A549 (cell line): ENCODE measurements at regions not wholly inside any gene's neighbourhood (a gene's known extent, or its start where the extent isn't known, plus 50 kb on each side); places are given as distances from the start of the nearest gene placed in this dataset.

Experiments
- ATAC-seq, 2 experiments: fragments of 200-7000 bp in 1 of 2; fragments of >200 bp in 1 of 2; cut with Nextera tagmentation in 1 of 2; cut with Tn5 transposase in 1 of 2; 3 replicates each; pipeline versions ENCODE4 v1.8.0 to v1.9.1; 2018 to 2020; ENCODE audit warnings: mild to moderate bottlenecking in 1 of 2, moderate library complexity in 1 of 2
- CTCF ChIA-PET: fragments of 300-600 bp; sonication (Branson Sonifier 250); formaldehyde crosslinking; extraction: SDS; loops from one replicate; lab custom pipeline; 2021; ENCODE audit warnings: antibody characterized with exemption, inconsistent platforms; lab: Yijun Ruan, JAX
- POLR2A ChIA-PET: fragments of 350-600 bp; formaldehyde crosslinking; extraction: SDS; loops from one replicate; lab custom pipeline; 2021; ENCODE audit warnings: antibody characterized with exemption, inconsistent platforms; lab: Yijun Ruan, JAX
- DNase-seq, 2 experiments: peaks; one replicate each; pipeline versions ENCODE4 v3.0.0 to v3.0.0-alpha.2; 2011 to 2016; ENCODE audit warnings: low read depth in 1 of 2, low spot score in 1 of 2
- FAIRE-seq: peaks from 2 replicates; lab custom pipeline; 2011; peaks lifted over from hg19 to GRCh38; lab: Jason Lieb, UNC
- H3K27ac ChIP-seq, 2 experiments: fragments of >200 bp; sonication (Bioruptor Twin); formaldehyde crosslinking; 3 replicates each; pipeline ENCODE4 v1.5.1; 2016 to 2017
- H3K4me1 ChIP-seq: fragments of >200 bp; sonication (Bioruptor Twin); formaldehyde crosslinking; 3 replicates; pipeline ENCODE4 v1.6.1; 2016
- H3K4me2 ChIP-seq: fragments of >200 bp; sonication (Bioruptor Twin); formaldehyde crosslinking; 3 replicates; pipeline ENCODE4 v1.6.1; 2016
- H3K4me3 ChIP-seq: fragments of >200 bp; sonication (Bioruptor Twin); formaldehyde crosslinking; 3 replicates; pipeline ENCODE4 v1.5.1; 2016
- H3K9me3 ChIP-seq: fragments of >200 bp; sonication (Bioruptor Twin); formaldehyde crosslinking; 3 replicates; pipeline ENCODE4 v1.6.1; 2016
- ATOH8 ChIP-seq: fragments of 250-450 bp; sonication (Bioruptor Pico); IDR thresholded peaks from 2 replicates; pipeline ENCODE4 v1.5.0; 2020; ENCODE audit warnings: low read depth, mild to moderate bottlenecking, moderate library complexity
- BCL3 ChIP-seq: fragments of >200 bp; sonication (Bioruptor Twin); formaldehyde crosslinking; IDR thresholded peaks from 3 replicates; pipeline ENCODE4 v1.6.1; 2016
- CBX2 ChIP-seq: fragments of 200-600 bp; sonication (generic); IDR thresholded peaks from 2 replicates; pipeline ENCODE4 v1.6.1; 2016; ENCODE audit warnings: low read depth, mild to moderate bottlenecking, borderline replicate concordance
- E2F6 ChIP-seq: IDR thresholded peaks from 2 replicates; pipeline ENCODE4 v1.6.1; 2012; ENCODE audit warnings: low read depth, borderline replicate concordance
- ESRRA ChIP-seq: fragments of 150-350 bp; IDR thresholded peaks from 2 replicates; pipeline ENCODE4 v1.6.1; 2014; ENCODE audit warnings: mild to moderate bottlenecking, low read length, borderline replicate concordance
- FOSB ChIP-seq: fragments of 250-450 bp; sonication (Bioruptor Pico); IDR thresholded peaks from 2 replicates; pipeline ENCODE4 v1.5.0; 2020; ENCODE audit warnings: mild to moderate bottlenecking, moderate library complexity
- HOXA7 ChIP-seq: fragments of 250-450 bp; sonication (Bioruptor Pico); IDR thresholded peaks from 2 replicates; pipeline ENCODE4 v1.5.0; 2020; ENCODE audit warnings: mild to moderate bottlenecking, moderate library complexity
- HOXB13 ChIP-seq: fragments of 250-450 bp; sonication (Bioruptor Pico); IDR thresholded peaks from 2 replicates; pipeline ENCODE4 v1.5.0; 2020; ENCODE audit warnings: low read depth, mild to moderate bottlenecking, moderate library complexity
- JUN ChIP-seq, 2 experiments: fragments of >200 bp; sonication (Bioruptor Twin); formaldehyde crosslinking; IDR thresholded peaks; 2 replicates in 1 of 2; 3 replicates in 1 of 2; pipeline ENCODE4 v1.6.1; 2016 to 2017
- KDM1A ChIP-seq: fragments of 200-600 bp; sonication (generic); IDR thresholded peaks from 2 replicates; pipeline ENCODE4 v1.6.1; 2016; ENCODE audit warnings: low read depth, mild to moderate bottlenecking
- MAFK ChIP-seq: fragments of 450-650 bp; IDR thresholded peaks from 2 replicates; pipeline ENCODE4 v1.6.1; 2014; ENCODE audit not compliant: partially characterized antibody
- PHF8 ChIP-seq: fragments of 200-600 bp; sonication (generic); IDR thresholded peaks from 2 replicates; pipeline ENCODE4 v1.6.1; 2016; ENCODE audit warnings: low read depth, mild to moderate bottlenecking, antibody characterized with exemption, moderate library complexity, borderline replicate concordance
- POLR2AphosphoS2 ChIP-seq: conservative IDR thresholded peaks from 2 replicates; pipeline ENCODE4 v1.6.1; 2012; ENCODE audit warnings: low read length, improper control_type of control experiment, inconsistent platforms
- RAD21 ChIP-seq, 2 experiments: fragments of >200 bp in 1 of 2; sonication (Bioruptor Twin) in 1 of 2; formaldehyde crosslinking in 1 of 2; IDR thresholded peaks in 1 of 2; conservative IDR thresholded peaks in 1 of 2; 2 replicates in 1 of 2; 3 replicates in 1 of 2; pipeline ENCODE4 v1.6.1; 2012 to 2018; ENCODE audit warnings: inconsistent platforms in 1 of 2
- RARB ChIP-seq: fragments of 250-450 bp; sonication (Bioruptor Pico); IDR thresholded peaks from 2 replicates; pipeline ENCODE4 v1.8.0; 2021; ENCODE audit warnings: mild to moderate bottlenecking, moderate library complexity
- RCOR1 ChIP-seq: fragments of 150-350 bp; IDR thresholded peaks from 2 replicates; pipeline ENCODE4 v1.6.1; 2014; ENCODE audit warnings: antibody characterized with exemption, low read length, low read depth
- RFX5 ChIP-seq: fragments of 450-650 bp; IDR thresholded peaks from 2 replicates; pipeline ENCODE4 v1.7.1; 2014; ENCODE audit warnings: antibody characterized with exemption, mild to moderate bottlenecking, moderate library complexity
- SMC3 ChIP-seq: fragments of >200 bp; sonication (Bioruptor Twin); formaldehyde crosslinking; IDR thresholded peaks from 3 replicates; pipeline ENCODE4 v1.6.1; 2018; ENCODE audit warnings: inconsistent platforms
- TFCP2L1 ChIP-seq: fragments of 250-450 bp; sonication (Bioruptor Pico); IDR thresholded peaks from 2 replicates; pipeline ENCODE4 v1.5.0; 2021; ENCODE audit warnings: mild to moderate bottlenecking
- ZC3H11A ChIP-seq: fragments of 450-650 bp; IDR thresholded peaks from 2 replicates; pipeline ENCODE4 v1.6.1; 2014; ENCODE audit warnings: antibody characterized with exemption, mild to moderate bottlenecking
- ZSCAN20 ChIP-seq: fragments of 250-450 bp; sonication (Bioruptor Pico); IDR thresholded peaks from 2 replicates; pipeline ENCODE4 v1.8.0; 2022; ENCODE audit warnings: mild to moderate bottlenecking, moderate library complexity
- WGBS: methylation state at CpG from one replicate; pipeline ENCODE4 v1.1.6; 2017; ENCODE audit errors: missing lambda C conversion rate; 5-methylcytosine and 5-hydroxymethylcytosine counted together
- TF ChIP-seq, protein P1 (sequence below): fragments of >200 bp; sonication (Bioruptor Twin); formaldehyde crosslinking; IDR thresholded peaks from 3 replicates; pipeline ENCODE4 v1.5.1; 2016
- TF ChIP-seq, protein P2 (sequence below): IDR thresholded peaks from 2 replicates; pipeline ENCODE4 v1.6.1; 2012

- no peak overlapping the region for H3K4me2 ChIP-seq
- POLR2A ChIA-PET: no interaction called here
These were observed 1443.4 kb upstream of the TENM3 start for GRCh38 chr4:180799798-180800197.

DNA sequence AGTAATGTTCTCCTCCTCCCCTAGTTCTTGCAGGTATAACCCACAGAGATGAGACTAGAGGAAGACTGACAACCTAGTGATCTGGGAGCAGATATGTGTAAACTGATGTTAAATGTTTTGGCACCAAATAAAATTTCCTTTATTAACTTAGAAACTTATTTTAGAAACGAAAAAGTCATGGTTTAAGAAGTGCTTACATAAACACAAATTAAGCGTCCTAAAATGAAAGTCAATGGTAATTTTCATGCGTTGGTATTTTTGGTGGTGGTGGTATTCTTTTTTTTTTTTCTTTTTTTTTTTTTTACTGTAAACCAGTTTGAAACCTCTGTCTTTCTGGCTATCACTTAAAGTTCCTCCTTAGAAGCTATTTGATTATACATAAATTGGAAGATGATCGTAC, 1438.1 kb upstream of the TENM3 start:
- POLR2A ChIA-PET: no interaction called here

More at GRCh38 chr4:180799798-180800197, 1443.4 kb upstream of the TENM3 start:
- H3K27ac ChIP-seq: no peak overlapping the region
- DNase-seq (no peak), ATAC-seq (no peak), FAIRE-seq (no peak)
- TF ChIP-seq, protein P1, sequence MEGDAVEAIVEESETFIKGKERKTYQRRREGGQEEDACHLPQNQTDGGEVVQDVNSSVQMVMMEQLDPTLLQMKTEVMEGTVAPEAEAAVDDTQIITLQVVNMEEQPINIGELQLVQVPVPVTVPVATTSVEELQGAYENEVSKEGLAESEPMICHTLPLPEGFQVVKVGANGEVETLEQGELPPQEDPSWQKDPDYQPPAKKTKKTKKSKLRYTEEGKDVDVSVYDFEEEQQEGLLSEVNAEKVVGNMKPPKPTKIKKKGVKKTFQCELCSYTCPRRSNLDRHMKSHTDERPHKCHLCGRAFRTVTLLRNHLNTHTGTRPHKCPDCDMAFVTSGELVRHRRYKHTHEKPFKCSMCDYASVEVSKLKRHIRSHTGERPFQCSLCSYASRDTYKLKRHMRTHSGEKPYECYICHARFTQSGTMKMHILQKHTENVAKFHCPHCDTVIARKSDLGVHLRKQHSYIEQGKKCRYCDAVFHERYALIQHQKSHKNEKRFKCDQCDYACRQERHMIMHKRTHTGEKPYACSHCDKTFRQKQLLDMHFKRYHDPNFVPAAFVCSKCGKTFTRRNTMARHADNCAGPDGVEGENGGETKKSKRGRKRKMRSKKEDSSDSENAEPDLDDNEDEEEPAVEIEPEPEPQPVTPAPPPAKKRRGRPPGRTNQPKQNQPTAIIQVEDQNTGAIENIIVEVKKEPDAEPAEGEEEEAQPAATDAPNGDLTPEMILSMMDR: no peak
- TF ChIP-seq BCL3 (no peak), RCOR1 (no peak), RFX5 (no peak), HOXB13 (CRISPR knock-in tag) (no peak), ZC3H11A (no peak), SMC3 (no peak), KDM1A (no peak), POLR2AphosphoS2 (no peak), CBX2 (no peak), HOXA7 (CRISPR knock-in tag) (no peak), JUN (IDR thresholded peaks at IDR 0.05) (no peak)
- TF ChIP-seq, protein P2, sequence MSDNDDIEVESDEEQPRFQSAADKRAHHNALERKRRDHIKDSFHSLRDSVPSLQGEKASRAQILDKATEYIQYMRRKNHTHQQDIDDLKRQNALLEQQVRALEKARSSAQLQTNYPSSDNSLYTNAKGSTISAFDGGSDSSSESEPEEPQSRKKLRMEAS: no peak
- CTCF ChIA-PET: no interaction called here
- no peak overlapping the region for H3K4me3 ChIP-seq
- no peaks in the 10 kb centered on the region for H3K9me3 ChIP-seq
- H3K4me1 ChIP-seq: no peaks in the 10 kb centered on the region
- WGBS: 5% methylated on average over 5 of the region's 5 CpGs

DNA sequence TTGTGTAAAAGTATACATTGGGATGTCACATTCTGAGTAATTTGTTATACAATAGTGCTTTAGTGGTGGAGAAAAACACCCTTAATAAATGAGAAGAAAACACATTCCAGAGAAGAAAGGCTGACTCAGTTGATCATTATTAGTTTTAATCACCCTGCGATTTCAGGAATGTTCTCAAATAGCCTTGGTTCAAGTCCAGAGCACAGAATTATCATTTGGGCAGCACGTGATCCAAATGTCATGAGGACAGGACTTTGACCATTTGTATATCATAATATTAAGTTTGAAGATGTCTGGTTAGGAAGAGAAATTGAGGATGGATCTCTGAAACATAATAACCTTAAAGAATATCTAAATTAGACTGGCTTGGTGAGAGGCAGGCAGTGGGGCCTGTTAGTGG, 1434.3 kb upstream of the TENM3 start:
- ATAC-seq (no peak), FAIRE-seq (no peak), DNase-seq (no peak)
- ChIA-PET POLR2A (no interaction called here), CTCF (no interaction called here)
- 4% methylated on average over 2 of the region's 2 CpGs for WGBS
- Histone ChIP-seq H3K4me3 (no peak overlapping the region), H3K27ac (no peak overlapping the region), H3K4me1 (no peaks in the 10 kb centered on the region), H3K4me2 (no peak overlapping the region), H3K9me3 (no peaks in the 10 kb centered on the region)
- TF ChIP-seq ZSCAN20 (CRISPR knock-in tag) (no peak), SMC3 (no peak), KDM1A (no peak), CBX2 (no peak), RFX5 (no peak), HOXA7 (CRISPR knock-in tag) (no peak), RAD21 (conservative IDR thresholded peaks at IDR 0.05 in 1 of 2, IDR thresholded peaks at IDR 0.05 in 1 of 2) (no peak), E2F6 (no peak), ESRRA (no peak), TFCP2L1 (CRISPR knock-in tag) (no peak)
- TF ChIP-seq, protein P1: no peak

More for the DNA sequence above, 1438.1 kb upstream of the TENM3 start:
- CTCF ChIA-PET: no interaction called here
- Histone ChIP-seq H3K9me3 (no peaks in the 10 kb centered on the region), H3K4me2 (no peak overlapping the region), H3K4me1 (no peaks in the 10 kb centered on the region), H3K27ac (no peak overlapping the region), H3K4me3 (no peak overlapping the region)
- TF ChIP-seq ATOH8 (CRISPR knock-in tag) (no peak), PHF8 (no peak), FOSB (CRISPR knock-in tag) (no peak), MAFK (peak; percentile 28), RARB (CRISPR knock-in tag) (no peak)
- DNase-seq (no peak), FAIRE-seq (no peak), ATAC-seq (no peak)
- WGBS: 14% methylated on average over 4 of the region's 4 CpGs
